Endothelial cell of umbilical vein (primary cell): ENCODE measurements at regions not wholly inside any gene's neighbourhood (a gene's known extent, or its start where the extent isn't known, plus 50 kb on each side); places are given as distances from the start of the nearest gene placed in this dataset.
"Not testable (repeated sequence)": the region's sequence is repeated elsewhere in the genome, so short reads cannot be mapped to it uniquely, and the experiment has no call there.

Source experiments
- EZH2 ChIP-seq: IDR thresholded peaks from 2 replicates; pipeline ENCODE4 v1.6.1; 2012; ENCODE audit warnings: borderline replicate concordance, low read depth, mild to moderate bottlenecking, moderate library complexity, low read length, inconsistent platforms; ENCODE audit not compliant: severe bottlenecking
- JUN ChIP-seq: IDR thresholded peaks from 2 replicates; pipeline ENCODE4 v1.6.1; 2011; ENCODE audit warnings: borderline replicate concordance, low read depth; ENCODE audit not compliant: insufficient read length, insufficient read depth
- TF ChIP-seq, protein P1 (sequence below), 2 donors: IDR thresholded peaks; 1 replicate in 1 of 2; 2 replicates in 1 of 2; pipeline ENCODE4 v1.5.1; 2011; ENCODE audit warnings: low read length in 2 of 2, mild to moderate bottlenecking in 2 of 2, moderate library complexity in 2 of 2, control low read depth in 1 of 2, inconsistent platforms in 1 of 2, low read depth in 1 of 2; ENCODE audit not compliant: insufficient read depth in 1 of 2; ENCODE audit errors: extremely low read depth in 1 of 2

DNA sequence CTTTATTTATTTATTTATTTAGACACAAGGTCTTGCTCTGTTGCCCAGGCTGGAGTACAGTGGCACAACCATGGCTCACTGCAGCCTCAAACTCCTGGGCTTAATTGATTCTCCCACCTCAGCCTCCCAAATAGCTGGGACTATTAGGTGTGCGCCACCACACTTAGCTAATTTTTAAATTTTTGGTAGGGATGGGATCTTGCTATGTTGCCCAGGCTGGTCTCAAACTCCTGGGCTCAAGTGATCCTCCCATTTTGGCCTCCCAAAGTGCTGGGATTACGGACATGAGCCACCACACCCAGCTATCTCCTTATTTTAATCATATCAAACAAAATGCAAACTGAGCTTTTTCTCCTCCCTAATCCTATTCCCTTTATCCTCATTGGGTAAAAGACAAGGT lies 113.0 kb upstream of the FOXN2 start:
- TF ChIP-seq, protein P1, sequence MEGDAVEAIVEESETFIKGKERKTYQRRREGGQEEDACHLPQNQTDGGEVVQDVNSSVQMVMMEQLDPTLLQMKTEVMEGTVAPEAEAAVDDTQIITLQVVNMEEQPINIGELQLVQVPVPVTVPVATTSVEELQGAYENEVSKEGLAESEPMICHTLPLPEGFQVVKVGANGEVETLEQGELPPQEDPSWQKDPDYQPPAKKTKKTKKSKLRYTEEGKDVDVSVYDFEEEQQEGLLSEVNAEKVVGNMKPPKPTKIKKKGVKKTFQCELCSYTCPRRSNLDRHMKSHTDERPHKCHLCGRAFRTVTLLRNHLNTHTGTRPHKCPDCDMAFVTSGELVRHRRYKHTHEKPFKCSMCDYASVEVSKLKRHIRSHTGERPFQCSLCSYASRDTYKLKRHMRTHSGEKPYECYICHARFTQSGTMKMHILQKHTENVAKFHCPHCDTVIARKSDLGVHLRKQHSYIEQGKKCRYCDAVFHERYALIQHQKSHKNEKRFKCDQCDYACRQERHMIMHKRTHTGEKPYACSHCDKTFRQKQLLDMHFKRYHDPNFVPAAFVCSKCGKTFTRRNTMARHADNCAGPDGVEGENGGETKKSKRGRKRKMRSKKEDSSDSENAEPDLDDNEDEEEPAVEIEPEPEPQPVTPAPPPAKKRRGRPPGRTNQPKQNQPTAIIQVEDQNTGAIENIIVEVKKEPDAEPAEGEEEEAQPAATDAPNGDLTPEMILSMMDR (IDR thresholded peaks at IDR 0.05; ENCODE audit: extremely low read depth in 1 of 2, insufficient read depth in 1 of 2, low read depth in 1 of 2, low read length in 2 of 2), result not testable (repeated sequence)
- not testable (repeated sequence) for TF ChIP-seq JUN, EZH2
